H1 (cell line): ENCODE measurements at regions not wholly inside any gene's neighbourhood (a gene's known extent, or its start where the extent isn't known, plus 50 kb on each side); places are given as distances from the start of the nearest gene placed in this dataset.

Experiments used
- CTCF ChIA-PET: fragments of 300-600 bp; sonication (Branson Sonifier 250); formaldehyde crosslinking; loops from one replicate; lab custom pipeline; 2021; ENCODE audit not compliant: partially characterized antibody; lab: Charles Lee
- POLR2A ChIA-PET: fragments of 300-600 bp; sonication (Branson Sonifier 250); formaldehyde crosslinking; loops from one replicate; lab custom pipeline; 2021; ENCODE audit warnings: inconsistent platforms; ENCODE audit not compliant: partially characterized antibody; lab: Charles Lee
- DNase-seq, 2 experiments: peaks; one replicate each; pipeline versions ENCODE4 v3.0.0 to v3.0.0-alpha.2; 2010 to 2022; ENCODE audit warnings: low spot score in 2 of 2, low read depth in 1 of 2, mixed read lengths in 1 of 2
- FAIRE-seq: peaks from 2 replicates; lab custom pipeline; 2011; peaks lifted over from hg19 to GRCh38; lab: Jason Lieb, UNC
- H2AFZ ChIP-seq: 2 replicates; pipeline ENCODE4 v1.8.1; 2012; ENCODE audit warnings: low read length, inconsistent platforms
- H2AK5ac ChIP-seq: 2 replicates; pipeline ENCODE4 v1.6.1; 2013; ENCODE audit warnings: low read depth, low read length
- H2BK120ac ChIP-seq: replicated peaks from 2 replicates; pipeline ENCODE3; 2013; ENCODE audit warnings: low read depth, low read length, inconsistent platforms
- H2BK12ac ChIP-seq: 2 replicates; pipeline ENCODE4 v1.6.1; 2013; ENCODE audit warnings: low read depth, low read length
- H2BK15ac ChIP-seq: 2 replicates; pipeline ENCODE4 v1.6.1; 2013; ENCODE audit warnings: low read length
- H2BK20ac ChIP-seq: 2 replicates; pipeline ENCODE4 v1.6.1; 2013; ENCODE audit warnings: low read length
- H2BK5ac ChIP-seq: 2 replicates; pipeline ENCODE4 v1.6.1; 2013; ENCODE audit warnings: low read depth, low read length
- H3K14ac ChIP-seq: 2 replicates; pipeline ENCODE4 v1.6.1; 2013; ENCODE audit warnings: inconsistent platforms; ENCODE audit not compliant: insufficient read length
- H3K18ac ChIP-seq: 2 replicates; pipeline ENCODE4 v1.6.1; 2013; ENCODE audit warnings: low read length; ENCODE audit errors: extremely low read depth
- H3K23ac ChIP-seq: 2 replicates; pipeline ENCODE4 v1.6.1; 2013; ENCODE audit warnings: inconsistent platforms; ENCODE audit not compliant: insufficient read length
- H3K23me2 ChIP-seq: 2 replicates; pipeline ENCODE4 v1.6.1; 2013; ENCODE audit warnings: low read depth, low read length
- H3K27ac ChIP-seq: 2 replicates; pipeline ENCODE4 v1.6.1; 2011; ENCODE audit warnings: low read depth, low read length, inconsistent platforms
- H3K27me3 ChIP-seq, 4 experiments: replicated peaks in 1 of 4; 1 replicate in 1 of 4; 2 replicates in 3 of 4; pipeline versions ENCODE4 v1.6.1 to v1.8.1; 2011 to 2013; ENCODE audit warnings: low read length in 3 of 4, mild to moderate bottlenecking in 3 of 4, inconsistent platforms in 2 of 4, mixed read lengths in 2 of 4, moderate library complexity in 1 of 4; ENCODE audit not compliant: control insufficient read depth in 3 of 4, insufficient read depth in 3 of 4; ENCODE audit errors: extremely low read depth in 1 of 4
- H3K36me3 ChIP-seq, 4 experiments: 2 replicates each; pipeline versions ENCODE4 v1.6.1 to v1.8.1; 2011 to 2013; ENCODE audit warnings: mild to moderate bottlenecking in 4 of 4, low read length in 3 of 4, moderate library complexity in 2 of 4, control low read depth in 1 of 4, inconsistent platforms in 1 of 4; ENCODE audit not compliant: insufficient read depth in 4 of 4, control insufficient read depth in 2 of 4
- H3K4ac ChIP-seq: replicated peaks from 2 replicates; pipeline ENCODE3; 2013; ENCODE audit warnings: low read length, low read depth, mixed read lengths, inconsistent platforms; ENCODE audit not compliant: insufficient read length
- H3K4me1 ChIP-seq, 4 experiments: replicated peaks in 1 of 4; 1 replicate in 1 of 4; 2 replicates in 3 of 4; pipeline versions ENCODE4 v1.6.1 to v1.8.1; 2011 to 2013; ENCODE audit warnings: low read length in 3 of 4, inconsistent platforms in 2 of 4, mixed read lengths in 1 of 4; ENCODE audit not compliant: insufficient read depth in 4 of 4, control insufficient read depth in 3 of 4
- H3K4me2 ChIP-seq, 2 experiments: 2 replicates each; pipeline versions ENCODE4 v1.6.1 to v1.8.1; 2011 to 2013; ENCODE audit warnings: low read depth in 2 of 2, low read length in 2 of 2, control low read depth in 1 of 2, inconsistent platforms in 1 of 2, mild to moderate bottlenecking in 1 of 2; ENCODE audit not compliant: insufficient read depth in 1 of 2
- H3K4me3 ChIP-seq, 4 experiments: fragments of 200-600, 300-600 bp in 1 of 4; sonication (generic), shearing (Covaris generic), sonication (Bioruptor Twin) in 1 of 4; 2 replicates each; pipeline versions ENCODE4 v1.5.1 to v1.8.1; 2011 to 2016; ENCODE audit warnings: low read length in 4 of 4, low read depth in 3 of 4, control low read depth in 2 of 4, inconsistent platforms in 2 of 4, mild to moderate bottlenecking in 2 of 4, mixed read lengths in 1 of 4, moderate library complexity in 1 of 4; ENCODE audit not compliant: insufficient read depth in 2 of 4; ENCODE audit errors: extremely low read depth in 1 of 4
- H3K56ac ChIP-seq: replicated peaks from 2 replicates; pipeline ENCODE3; 2013; ENCODE audit warnings: low read depth, mild to moderate bottlenecking, mixed read lengths, low read length, inconsistent platforms; ENCODE audit not compliant: insufficient read length
- H3K79me1 ChIP-seq: 2 replicates; pipeline ENCODE4 v1.6.1; 2013; ENCODE audit warnings: low read depth, low read length, control low read depth
- H3K79me2 ChIP-seq, 2 experiments: 2 replicates each; pipeline versions ENCODE4 v1.6.1 to v1.8.1; 2012 to 2013; ENCODE audit warnings: low read length in 2 of 2, mild to moderate bottlenecking in 2 of 2, inconsistent platforms in 1 of 2; ENCODE audit not compliant: insufficient read depth in 2 of 2, control insufficient read depth in 1 of 2
- H3K9ac ChIP-seq, 4 experiments: replicated peaks in 1 of 4; 1 replicate in 1 of 4; 2 replicates in 3 of 4; pipeline versions ENCODE4 v1.6.1 to v1.8.1; 2011 to 2013; ENCODE audit warnings: low read depth in 3 of 4, low read length in 3 of 4, control low read depth in 2 of 4, mild to moderate bottlenecking in 2 of 4, moderate library complexity in 2 of 4, inconsistent platforms in 1 of 4; ENCODE audit errors: extremely low read depth in 1 of 4
- H3K9me3 ChIP-seq, 2 experiments: 2 replicates each; pipeline versions ENCODE4 v1.6.1 to v1.8.1; 2012 to 2013; ENCODE audit warnings: mild to moderate bottlenecking in 2 of 2, moderate library complexity in 2 of 2, control low read depth in 1 of 2, inconsistent platforms in 1 of 2, low read depth in 1 of 2, low read length in 1 of 2, mixed read lengths in 1 of 2; ENCODE audit not compliant: insufficient read depth in 2 of 2
- H4K20me1 ChIP-seq, 2 experiments: replicated peaks in 1 of 2; 2 replicates each; pipeline versions ENCODE3 to v1.8.1; 2011 to 2013; ENCODE audit warnings: inconsistent platforms in 2 of 2, low read length in 2 of 2, mild to moderate bottlenecking in 1 of 2; ENCODE audit not compliant: insufficient read depth in 2 of 2, control insufficient read depth in 1 of 2
- H4K5ac ChIP-seq: 2 replicates; pipeline ENCODE4 v1.6.1; 2013; ENCODE audit warnings: low read length, low read depth, mixed read lengths, inconsistent platforms; ENCODE audit not compliant: insufficient read length
- H4K8ac ChIP-seq: 2 replicates; pipeline ENCODE4 v1.8.0; 2013; ENCODE audit warnings: mild to moderate bottlenecking, moderate library complexity, low read length, inconsistent platforms; ENCODE audit not compliant: insufficient read depth; ENCODE audit errors: extremely low read depth
- H4K91ac ChIP-seq: replicated peaks from 2 replicates; pipeline ENCODE3; 2013; ENCODE audit warnings: low read length, mixed read lengths, inconsistent platforms; ENCODE audit not compliant: insufficient read length
- CHD2 ChIP-seq: IDR thresholded peaks from 2 replicates; pipeline ENCODE4 v1.6.1; 2012; ENCODE audit warnings: low read length, improper control_type of control experiment
- CTBP2 ChIP-seq: IDR thresholded peaks from 2 replicates; pipeline ENCODE4 v1.7.0; 2011; ENCODE audit warnings: borderline replicate concordance, mild to moderate bottlenecking, moderate library complexity, mixed read lengths, low read length; ENCODE audit not compliant: insufficient read depth, insufficient read length
- GABPA ChIP-seq: IDR thresholded peaks from 2 replicates; pipeline ENCODE4 v1.6.1; 2011; ENCODE audit warnings: mild to moderate bottlenecking, low read length, moderate library complexity, borderline replicate concordance; ENCODE audit not compliant: insufficient read depth
- JUN ChIP-seq: IDR thresholded peaks from 2 replicates; pipeline ENCODE4 v1.6.1; 2011; ENCODE audit warnings: low read depth, mild to moderate bottlenecking, improper control_type of control experiment, low read length
- RFX5 ChIP-seq: IDR thresholded peaks from 2 replicates; pipeline ENCODE4 v1.6.1; 2011; ENCODE audit warnings: low read depth, low read length, improper control_type of control experiment, borderline replicate concordance
- RXRA ChIP-seq: IDR thresholded peaks from 2 replicates; pipeline ENCODE4 v1.6.1; 2011; ENCODE audit warnings: low read depth, mild to moderate bottlenecking, low read length, moderate library complexity; ENCODE audit not compliant: insufficient read depth
- SIX5 ChIP-seq: IDR thresholded peaks from 2 replicates; pipeline ENCODE4 v1.6.1; 2011; ENCODE audit warnings: mild to moderate bottlenecking, low read depth, low read length
- SP4 ChIP-seq: IDR thresholded peaks from 2 replicates; pipeline ENCODE4 v1.6.1; 2012; ENCODE audit warnings: low read length, inconsistent platforms
- SRF ChIP-seq: IDR thresholded peaks from 2 replicates; pipeline ENCODE4 v1.6.1; 2011; ENCODE audit warnings: mild to moderate bottlenecking, low read depth, low read length, moderate library complexity
- TBP ChIP-seq: IDR thresholded peaks from 2 replicates; pipeline ENCODE4 v1.6.1; 2011; ENCODE audit warnings: low read depth, low read length, improper control_type of control experiment
- ZNF274 ChIP-seq: IDR thresholded peaks from 2 replicates; pipeline ENCODE4 v1.7.0; 2012; ENCODE audit warnings: low read length, borderline replicate concordance; ENCODE audit errors: extremely low read depth
- WGBS, 2 experiments: shearing (Covaris generic) in 1 of 2; methylation state at CpG; one replicate each; pipeline versions ENCODE4 v1.1.6 to v1.1.7; 2013 to 2015; ENCODE audit warnings: low lambda C conversion rate in 2 of 2, mixed read lengths in 2 of 2, inconsistent platforms in 1 of 2, low coverage in 1 of 2, missing lambda C conversion rate in 1 of 2; ENCODE audit not compliant: insufficient replicate concordance in 2 of 2, insufficient coverage in 1 of 2, insufficient read length in 1 of 2; ENCODE audit errors: extremely low coverage in 1 of 2, missing lambda C conversion rate in 1 of 2; 5-methylcytosine and 5-hydroxymethylcytosine counted together

DNA sequence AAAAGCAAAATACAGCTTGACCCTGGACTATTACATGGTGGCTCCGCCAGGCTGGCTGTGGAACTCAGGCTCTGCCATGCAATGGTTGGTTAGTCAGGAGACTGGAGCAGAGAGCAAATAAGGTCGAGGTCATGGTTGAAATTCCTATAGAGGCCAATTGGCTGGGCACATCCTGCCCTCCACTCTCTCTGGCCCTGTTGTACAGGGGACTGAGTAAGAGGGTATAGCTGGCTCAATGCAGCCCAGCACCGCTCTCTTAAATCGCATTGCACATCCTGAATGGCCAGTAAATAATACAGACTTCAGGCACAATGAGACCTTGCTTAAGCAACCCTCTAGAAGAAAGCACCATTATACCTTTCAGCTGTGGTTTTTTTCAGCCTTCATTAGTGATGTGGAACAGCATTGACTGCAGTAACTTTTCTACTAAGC lies 59.3 kb upstream of the PPP2R5A start:
- H4K20me1 ChIP-seq = no peaks in the 10 kb centered on the region
- no peak overlapping the region for H3K27ac ChIP-seq
- no peak overlapping the region for H4K8ac ChIP-seq
- peak overlapping the region; percentile 36; the same call in 1 of the 2 replicates for H2AFZ ChIP-seq
- no peak overlapping the region for H3K23ac ChIP-seq
- H2BK12ac ChIP-seq = no peak overlapping the region
- no peak overlapping the region for H4K5ac ChIP-seq
- no peak overlapping the region for H3K4me2 ChIP-seq
- ChIA-PET POLR2A (interaction anchor here (0.9 to 2.0 kb wide), 3 partner anchors 10 to 58 kb away, joined by 3 to 8 read pairs (median 3); no protein-coding TSS in a partner anchor), CTCF (interaction anchor here (0.5 to 1.4 kb wide), 4 partner anchors 23 to 1710 kb away, joined by 3 to 5 read pairs (median 3); no protein-coding TSS in a partner anchor)
- H3K56ac ChIP-seq = no peak overlapping the region
- DNase-seq (no peak), FAIRE-seq (no peak)
- H3K23me2 ChIP-seq = no peaks in the 10 kb centered on the region
- H3K79me1 ChIP-seq = no peaks in the 10 kb centered on the region
- H3K4me3 ChIP-seq = no peak overlapping the region
- H3K18ac ChIP-seq = no peak overlapping the region
- no peaks in the 10 kb centered on the region for H3K9me3 ChIP-seq
- no peak overlapping the region for H4K91ac ChIP-seq
- H3K4me1 ChIP-seq = 0 out of 7 replicates have a peak, but pooled peaks cover 0 to 4% (median 0%) of the 10 kb centered on the region in 4 experiments
- WGBS, 2 experiments = 80% methylated on average over 4 of the region's 4 CpGs; no CpG with 5 or more reads in 1 of the 2 experiments
- H3K27me3 ChIP-seq = no peaks in the 10 kb centered on the region
- no peak overlapping the region for H2BK120ac ChIP-seq
- no peak overlapping the region for H2BK15ac ChIP-seq
- H3K36me3 ChIP-seq = no peaks in the 10 kb centered on the region
- no peak overlapping the region for H3K9ac ChIP-seq
- no peaks in the 10 kb centered on the region for H3K79me2 ChIP-seq
- H2AK5ac ChIP-seq = no peak overlapping the region
- H3K4ac ChIP-seq = no peak overlapping the region
- H2BK5ac ChIP-seq = no peak overlapping the region
- H3K14ac ChIP-seq = no peak overlapping the region
- no peak overlapping the region for H2BK20ac ChIP-seq
- no peak for TF ChIP-seq SP4
- TF ChIP-seq RFX5 = no peak
- TF ChIP-seq SIX5 = no peak
- no peak for TF ChIP-seq ZNF274
- TF ChIP-seq GABPA = no peak
- TF ChIP-seq CHD2 = no peak
- TF ChIP-seq RXRA = no peak
- no peak for TF ChIP-seq TBP
- no peak for TF ChIP-seq CTBP2
- TF ChIP-seq JUN = no peak
- TF ChIP-seq SRF = no peak
